ENCODE measurements at regions not wholly inside any gene's neighbourhood (a gene's known extent, or its start where the extent isn't known, plus 50 kb on each side); places are given as distances from the start of the nearest gene placed in this dataset.

GRCh38 chr5:112546946-112547592 is 128.0 kb upstream of the EPB41L4A start:
- ChIA-PET CTCF (interaction anchor here (0.9 kb wide), 1 partner anchor 127 kb away, joined by 4 read pairs; no protein-coding TSS in a partner anchor), POLR2A (ENCODE audit: low non-redundant PET) (no interaction called here)
- H3K27ac ChIP-seq: no peak overlapping the region
- no peak for TF ChIP-seq CTCF (conservative IDR thresholded peaks at IDR 0.05; ENCODE audit: low read depth)
- DNase-seq (ENCODE audit: low spot score): no peak

DNA sequence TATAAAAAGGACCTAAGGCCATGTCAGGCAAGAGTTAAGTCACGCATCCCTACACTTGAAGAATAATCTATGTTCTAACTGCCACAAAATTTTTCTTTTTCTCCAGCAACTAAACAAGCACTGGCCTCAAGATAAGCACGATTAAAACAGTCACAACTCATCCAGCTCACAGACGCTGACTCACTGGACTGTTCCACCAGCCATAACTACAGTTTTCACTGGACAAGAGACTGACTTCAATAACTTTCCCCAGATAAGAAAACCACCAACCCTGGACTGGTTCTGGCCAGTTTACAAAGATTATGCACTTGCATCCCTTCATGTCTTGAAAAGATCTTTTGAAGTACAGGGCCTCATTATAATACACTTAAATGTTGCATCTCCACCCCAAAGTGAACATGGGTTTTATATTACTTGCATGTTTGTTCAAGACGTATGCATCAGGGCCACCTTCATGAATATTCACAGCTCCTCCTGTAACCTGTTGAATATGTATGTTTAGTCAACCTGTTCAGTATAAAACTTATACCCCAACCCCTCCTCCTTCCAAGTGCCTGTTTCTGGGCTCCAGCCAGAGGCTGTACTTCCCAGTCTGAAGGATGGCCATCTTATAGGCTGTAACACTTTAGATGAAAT is 129.3 kb upstream of the EPB41L4A start:
- H3K27ac ChIP-seq: no peak overlapping the region
- ChIA-PET POLR2A (ENCODE audit: low non-redundant PET) (no interaction called here), CTCF (interaction anchor here (0.6 to 1.1 kb wide), 3 partner anchors 22 to 1261 kb away, joined by 3 to 5 read pairs (median 3); no protein-coding TSS in a partner anchor)
- TF ChIP-seq CTCF (conservative IDR thresholded peaks at IDR 0.05; ENCODE audit: low read depth): no peak
- no peak for DNase-seq (ENCODE audit: low spot score)

DNA sequence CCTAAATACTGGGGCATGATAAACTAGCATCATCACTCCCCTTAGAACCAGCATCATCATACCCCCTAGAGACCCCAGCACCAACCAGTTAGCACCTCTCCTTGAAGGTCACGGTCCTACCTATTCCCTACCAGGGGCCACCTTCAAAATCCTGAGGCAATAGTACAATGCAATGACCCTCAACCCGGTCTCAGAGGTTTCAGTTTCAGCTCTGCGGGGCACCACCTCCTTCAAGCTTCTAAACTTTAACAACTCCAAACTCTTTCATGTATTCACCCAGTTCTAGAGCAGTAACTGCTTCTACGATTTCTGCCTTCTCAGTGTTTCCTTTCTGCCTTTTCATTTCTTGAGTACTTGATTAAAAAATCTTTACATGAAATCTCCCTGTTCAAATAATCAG is 130.1 kb upstream of the EPB41L4A start:
- POLR2A ChIA-PET (ENCODE audit: low non-redundant PET): no interaction called here
- H3K27ac ChIP-seq: no peak overlapping the region
- CTCF ChIA-PET: interaction anchor here (0.6 to 1.1 kb wide), 2 partner anchors 21 to 299 kb away, joined by 3 to 5 read pairs; no protein-coding TSS in a partner anchor
- TF ChIP-seq CTCF (conservative IDR thresholded peaks at IDR 0.05; ENCODE audit: low read depth): no peak
- DNase-seq (ENCODE audit: low spot score): no peak

DNA sequence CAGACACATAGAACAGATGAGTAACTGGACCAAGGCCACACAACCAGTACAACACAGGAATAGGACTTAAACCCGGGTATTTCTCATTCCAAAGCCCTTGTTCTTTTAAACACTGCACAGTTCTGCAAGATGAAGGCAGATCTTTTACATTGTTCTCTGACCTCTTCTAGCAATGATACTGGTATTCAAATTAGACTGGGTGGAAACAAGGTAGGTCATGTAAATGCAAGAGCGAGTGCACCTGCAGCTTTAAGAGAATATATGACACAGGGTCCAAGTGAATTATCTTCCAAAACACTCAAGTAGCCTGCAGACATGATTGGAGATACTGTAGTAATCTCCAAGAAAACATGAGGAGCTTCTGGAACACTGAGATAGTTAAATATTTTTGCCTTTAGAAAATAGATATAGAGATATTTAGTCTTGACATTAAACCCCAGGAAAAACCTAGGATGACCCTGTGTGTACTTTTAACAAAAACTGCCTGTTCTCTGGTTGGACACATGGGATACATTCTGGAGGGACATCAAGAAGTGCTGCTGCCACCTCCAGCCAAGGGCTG is 130.6 kb upstream of the EPB41L4A start:
- no peak overlapping the region for H3K27ac ChIP-seq
- ChIA-PET POLR2A (ENCODE audit: low non-redundant PET) (no interaction called here), CTCF (interaction anchor here (0.5 to 6.8 kb wide), 3 partner anchors 179 to 208 kb away, joined by 3 to 60 read pairs (median 3); no protein-coding TSS in a partner anchor)
- no peak for TF ChIP-seq CTCF (conservative IDR thresholded peaks at IDR 0.05; ENCODE audit: low read depth)
- DNase-seq (ENCODE audit: low spot score): no peak

GRCh38 chr5:112551419-112552032 is 132.4 kb upstream of the EPB41L4A start:
- ChIA-PET POLR2A (ENCODE audit: low non-redundant PET) (no interaction called here), CTCF (interaction anchor here (0.5 to 6.8 kb wide), 22 partner anchors 9 to 1066 kb away, joined by 3 to 60 read pairs (median 3); no protein-coding TSS in a partner anchor)
- TF ChIP-seq CTCF (conservative IDR thresholded peaks at IDR 0.05; ENCODE audit: low read depth): peak; percentile 89
- DNase-seq (ENCODE audit: low spot score): peak; percentile 70
- no peak overlapping the region for H3K27ac ChIP-seq

GRCh38 chr5:112552216-112552615 is 133.1 kb upstream of the EPB41L4A start:
- H3K27ac ChIP-seq: no peak overlapping the region
- ChIA-PET CTCF (interaction anchor here (0.6 to 6.8 kb wide), 7 partner anchors 14 to 416 kb away, joined by 3 to 60 read pairs (median 3); partner anchors contain the start of gene APC), POLR2A (ENCODE audit: low non-redundant PET) (no interaction called here)
- no peak for TF ChIP-seq CTCF (conservative IDR thresholded peaks at IDR 0.05; ENCODE audit: low read depth)
- no peak for DNase-seq (ENCODE audit: low spot score)

Measured in RWPE1 (cell line).